Breast epithelium (tissue), 4 donors: ENCODE measurements at regions not wholly inside any gene's neighbourhood (a gene's known extent, or its start where the extent isn't known, plus 50 kb on each side); places are given as distances from the start of the nearest gene placed in this dataset.
A peak's percentile ranks its signal among the peaks of the same experiment; 100 is the strongest.

Experiments
- DNase-seq, 2 donors: peaks; one replicate each; pipeline ENCODE4 v3.0.0-alpha.2; 2019; ENCODE audit warnings: low spot score in 2 of 2
- H3K27ac ChIP-seq, 2 donors: fragments of 200-600 bp; sonication (generic) in 1 of 2; one replicate each; pipeline ENCODE4 v1.5.1; 2016 to 2019; ENCODE audit warnings: mild to moderate bottlenecking in 1 of 2
- H3K27me3 ChIP-seq, 2 donors: fragments of 200-600 bp; sonication (generic) in 1 of 2; one replicate each; pipeline versions ENCODE4 v1.5.1 to v1.6.0; 2017 to 2019; ENCODE audit warnings: control low read depth in 1 of 2, mild to moderate bottlenecking in 1 of 2
- H3K36me3 ChIP-seq: fragments of 200-600 bp; one replicate; pipeline ENCODE4 v1.5.1; 2019
- H3K4me1 ChIP-seq, 2 donors: fragments of 200-600 bp; sonication (generic); one replicate each; pipeline ENCODE4 v1.5.1; 2016 to 2019; ENCODE audit warnings: control low read depth in 1 of 2
- H3K4me3 ChIP-seq, 3 donors: fragments of 200-600 bp; sonication (generic); 1 replicate in 2 of 3; 2 replicates in 1 of 3; pipeline ENCODE4 v1.5.1; 2016 to 2019; ENCODE audit warnings: mild to moderate bottlenecking in 3 of 3, moderate library complexity in 2 of 3
- H3K9me3 ChIP-seq, 2 donors: fragments of 200-600 bp; sonication (generic) in 1 of 2; one replicate each; pipeline ENCODE4 v1.5.1; 2016 to 2019; ENCODE audit warnings: control low read depth in 1 of 2
- CTCF ChIP-seq, 3 donors: fragments of 450-650 bp; IDR thresholded peaks; one replicate each; pipeline ENCODE4 v1.5.1; 2016 to 2017; ENCODE audit warnings: antibody characterized with exemption in 3 of 3, mild to moderate bottlenecking in 3 of 3, moderate library complexity in 3 of 3
- POLR2A ChIP-seq: fragments of 450-650 bp; IDR thresholded peaks from one replicate; pipeline ENCODE4 v1.6.1; 2016; ENCODE audit warnings: antibody characterized with exemption, mild to moderate bottlenecking, moderate library complexity
- POLR2AphosphoS5 ChIP-seq, 3 donors: sonication (generic); formaldehyde crosslinking; IDR thresholded peaks; one replicate each; pipeline ENCODE4 v1.6.1; 2017; ENCODE audit warnings: antibody characterized with exemption in 3 of 3
- intact Hi-C: fragments of 100-400 bp; cut with DNase I; formaldehyde crosslinking; loops from one replicate; pipeline ENCODE4 v1.15.1; 2023; ENCODE audit warnings: low total_unique reads

GRCh38 chr12:105759149-105759548 is 379.6 kb downstream of the NUAK1 start:
- no peaks in the 10 kb centered on the region for H3K27me3 ChIP-seq
- H3K4me1 ChIP-seq = no peaks in the 10 kb centered on the region
- no peak overlapping the region for H3K27ac ChIP-seq
- H3K36me3 ChIP-seq = no peaks in the 10 kb centered on the region
- no peak for TF ChIP-seq POLR2A
- TF ChIP-seq CTCF (IDR thresholded peaks at IDR 0.05) = no peak
- no peak for TF ChIP-seq POLR2AphosphoS5 (IDR thresholded peaks at IDR 0.05)
- H3K4me3 ChIP-seq = no peak overlapping the region
- DNase-seq = no peak
- intact Hi-C loops = no loop called here
- no peaks in the 10 kb centered on the region for H3K9me3 ChIP-seq

- Histone ChIP-seq H3K4me3 (no peak overlapping the region), H3K27ac (no peak overlapping the region), H3K9me3 (no peaks in the 10 kb centered on the region), H3K36me3 (no peaks in the 10 kb centered on the region), H3K27me3 (no peaks in the 10 kb centered on the region), H3K4me1 (no peaks in the 10 kb centered on the region)
- intact Hi-C loops = no loop called here
- TF ChIP-seq POLR2AphosphoS5 (IDR thresholded peaks at IDR 0.05) = no peak
- no peak for TF ChIP-seq POLR2A
- TF ChIP-seq CTCF (IDR thresholded peaks at IDR 0.05) = no peak
- no peak for DNase-seq
Measured at GRCh38 chr12:105761075-105761474, 377.7 kb downstream of the NUAK1 start.

GRCh38 chr12:105764216-105764835 is 374.4 kb downstream of the NUAK1 start:
- H3K27me3 ChIP-seq = no peaks in the 10 kb centered on the region
- H3K9me3 ChIP-seq = no peaks in the 10 kb centered on the region
- DNase-seq = no peak
- H3K4me1 ChIP-seq = no peaks in the 10 kb centered on the region
- intact Hi-C loops = no loop called here
- H3K4me3 ChIP-seq = peak overlapping the region in 1 of 3 donors; percentile 7
- no peak overlapping the region for H3K27ac ChIP-seq
- TF ChIP-seq POLR2A = no peak
- no peak for TF ChIP-seq POLR2AphosphoS5 (IDR thresholded peaks at IDR 0.05)
- TF ChIP-seq CTCF (IDR thresholded peaks at IDR 0.05) = no peak
- no peaks in the 10 kb centered on the region for H3K36me3 ChIP-seq

- H3K9me3 ChIP-seq = no peaks in the 10 kb centered on the region
- no peak for DNase-seq
- intact Hi-C loops = no loop called here
- H3K4me3 ChIP-seq = no peak overlapping the region
- H3K36me3 ChIP-seq = no peaks in the 10 kb centered on the region
- H3K27me3 ChIP-seq = no peaks in the 10 kb centered on the region
- no peaks in the 10 kb centered on the region for H3K4me1 ChIP-seq
- no peak overlapping the region for H3K27ac ChIP-seq
- TF ChIP-seq POLR2A (no peak), CTCF (IDR thresholded peaks at IDR 0.05) (no peak), POLR2AphosphoS5 (IDR thresholded peaks at IDR 0.05) (no peak)
Measured at GRCh38 chr12:105765053-105766014, 373.4 kb downstream of the NUAK1 start.

GRCh38 chr12:105766029-105766428 is 372.7 kb downstream of the NUAK1 start:
- no peak overlapping the region for H3K27ac ChIP-seq
- H3K36me3 ChIP-seq = no peaks in the 10 kb centered on the region
- no peak for TF ChIP-seq POLR2A
- no peaks in the 10 kb centered on the region for H3K9me3 ChIP-seq
- H3K27me3 ChIP-seq = no peaks in the 10 kb centered on the region
- intact Hi-C loops = no loop called here
- H3K4me1 ChIP-seq = no peaks in the 10 kb centered on the region
- DNase-seq = no peak
- H3K4me3 ChIP-seq = no peak overlapping the region
